Neural progenitor cell (in vitro differentiated cells): ENCODE measurements at regions not wholly inside any gene's neighbourhood (a gene's known extent, or its start where the extent isn't known, plus 50 kb on each side); places are given as distances from the start of the nearest gene placed in this dataset.

ENCODE experiments used
- DNase-seq: peaks from one replicate; pipeline ENCODE4 v3.0.0-alpha.2; 2016; ENCODE audit warnings: low spot score
- H2AFZ ChIP-seq: fragments of 200-600 bp; sonication (generic); replicated peaks from 2 replicates; pipeline ENCODE4 v1.6.1; 2016; ENCODE audit warnings: antibody characterized with exemption
- H3F3A ChIP-seq: fragments of 200-600 bp; sonication (generic); 2 replicates; pipeline ENCODE4 v1.6.1; 2016; ENCODE audit warnings: antibody characterized with exemption, low read depth
- H3K27ac ChIP-seq: fragments of 200-600 bp; sonication (generic); 2 replicates; pipeline ENCODE4 v1.5.1; 2016; ENCODE audit warnings: mild to moderate bottlenecking
- H3K27me3 ChIP-seq: fragments of 200-600 bp; sonication (generic); 2 replicates; pipeline ENCODE4 v1.6.1; 2016; ENCODE audit warnings: mild to moderate bottlenecking, moderate library complexity
- H3K36me3 ChIP-seq: fragments of 200-600 bp; sonication (generic); 2 replicates; pipeline ENCODE4 v1.5.1; 2016
- H3K4me1 ChIP-seq: fragments of 200-600 bp; sonication (generic); 2 replicates; pipeline ENCODE4 v1.6.1; 2016; ENCODE audit warnings: mixed run types
- H3K4me2 ChIP-seq: fragments of 200-600 bp; sonication (generic); 2 replicates; pipeline ENCODE4 v1.6.1; 2016
- H3K4me3 ChIP-seq: fragments of 200-600 bp; sonication (generic); 2 replicates; pipeline ENCODE4 v1.5.1; 2016
- H3K79me2 ChIP-seq: fragments of 200-600 bp; sonication (generic); 2 replicates; pipeline ENCODE4 v1.6.1; 2016; ENCODE audit warnings: low read depth
- H3K9ac ChIP-seq: fragments of 200-600 bp; sonication (generic); 2 replicates; pipeline ENCODE4 v1.6.1; 2016
- H3K9me3 ChIP-seq: fragments of 200-600 bp; sonication (generic); 2 replicates; pipeline ENCODE4 v1.5.1; 2016; ENCODE audit warnings: low read depth
- H4K20me1 ChIP-seq: fragments of 200-600 bp; sonication (generic); 2 replicates; pipeline ENCODE4 v1.6.1; 2016; ENCODE audit warnings: low read depth
- H3K27ac Mint-ChIP-seq: 3 replicates; pipeline ENCODE4 v1.8.0; 2021; ENCODE audit warnings: mixed read lengths
- H3K27me3 Mint-ChIP-seq: 2 replicates; pipeline ENCODE4 v1.8.0; 2022; ENCODE audit warnings: low read depth, mild to moderate bottlenecking, inconsistent platforms, moderate library complexity, mixed read lengths; ENCODE audit not compliant: insufficient read depth
- H3K36me3 Mint-ChIP-seq: 3 replicates; pipeline ENCODE4 v1.8.0; 2021; ENCODE audit warnings: mixed read lengths
- H3K4me1 Mint-ChIP-seq: 3 replicates; pipeline ENCODE4 v1.8.0; 2021; ENCODE audit warnings: mixed read lengths
- H3K4me3 Mint-ChIP-seq: 3 replicates; pipeline ENCODE4 v1.8.0; 2021; ENCODE audit warnings: mild to moderate bottlenecking, moderate library complexity, mixed read lengths
- H3K9me3 Mint-ChIP-seq: 3 replicates; pipeline ENCODE4 v1.8.0; 2020; ENCODE audit warnings: mixed read lengths
- EZH2 ChIP-seq: fragments of 200-600 bp; sonication (generic); IDR thresholded peaks from 2 replicates; pipeline ENCODE4 v1.6.1; 2017; ENCODE audit warnings: antibody characterized with exemption, mild to moderate bottlenecking, moderate library complexity
- EZH2phosphoT487 ChIP-seq: fragments of 200-600 bp; sonication (generic); IDR thresholded peaks from 2 replicates; pipeline ENCODE4 v1.6.1; 2017; ENCODE audit warnings: antibody characterized with exemption
- TF ChIP-seq, protein P1 (sequence below): fragments of 200-600 bp; sonication (generic); IDR thresholded peaks from 2 replicates; pipeline ENCODE4 v1.5.1; 2017; ENCODE audit warnings: antibody characterized with exemption, mild to moderate bottlenecking

DNA sequence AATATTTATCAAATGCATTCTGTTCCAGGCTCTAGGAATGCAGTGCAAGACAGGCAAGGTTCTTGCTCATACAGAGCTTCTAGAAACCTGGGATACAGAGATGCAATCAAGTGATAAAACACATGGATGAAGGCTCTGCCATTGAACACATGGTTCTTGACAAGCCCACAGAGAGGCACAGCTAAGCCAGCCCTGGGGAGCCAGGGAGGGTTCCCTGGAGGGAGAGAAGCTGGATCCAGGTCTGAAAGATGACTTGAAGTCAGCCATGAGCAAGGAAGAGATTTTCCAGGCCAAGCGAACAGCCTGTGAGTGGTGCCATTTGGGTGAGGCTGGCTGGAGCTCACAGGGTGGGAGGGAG, 66.2 kb downstream of the IRF2BPL start:
- peak overlapping the region; percentile 77 for H3K4me3 Mint-ChIP-seq
- Histone ChIP-seq H3K4me3 (peak overlapping the region; percentile 37), H3K36me3 (no peaks in the 10 kb centered on the region), H3K4me2 (peak overlapping the region; percentile 74), H3K27me3 (no peaks in the 10 kb centered on the region), H3F3A (peaks cover 29% of the 10 kb centered on the region), H3K4me1 (peaks cover 23% of the 10 kb centered on the region), H3K9me3 (no peaks in the 10 kb centered on the region), H2AFZ (no peak overlapping the region), H3K79me2 (no peaks in the 10 kb centered on the region), H4K20me1 (no peaks in the 10 kb centered on the region), H3K9ac (no peak overlapping the region), H3K27ac (no peak overlapping the region)
- TF ChIP-seq EZH2, result no peak
- no peaks in the 10 kb centered on the region for H3K36me3 Mint-ChIP-seq
- no peak for DNase-seq
- H3K4me1 Mint-ChIP-seq, result peaks cover 70% of the 10 kb centered on the region
- H3K27me3 Mint-ChIP-seq, result peaks cover 17% of the 10 kb centered on the region
- H3K27ac Mint-ChIP-seq, result peak overlapping the region; percentile 80
- no peaks in the 10 kb centered on the region for H3K9me3 Mint-ChIP-seq

DNA sequence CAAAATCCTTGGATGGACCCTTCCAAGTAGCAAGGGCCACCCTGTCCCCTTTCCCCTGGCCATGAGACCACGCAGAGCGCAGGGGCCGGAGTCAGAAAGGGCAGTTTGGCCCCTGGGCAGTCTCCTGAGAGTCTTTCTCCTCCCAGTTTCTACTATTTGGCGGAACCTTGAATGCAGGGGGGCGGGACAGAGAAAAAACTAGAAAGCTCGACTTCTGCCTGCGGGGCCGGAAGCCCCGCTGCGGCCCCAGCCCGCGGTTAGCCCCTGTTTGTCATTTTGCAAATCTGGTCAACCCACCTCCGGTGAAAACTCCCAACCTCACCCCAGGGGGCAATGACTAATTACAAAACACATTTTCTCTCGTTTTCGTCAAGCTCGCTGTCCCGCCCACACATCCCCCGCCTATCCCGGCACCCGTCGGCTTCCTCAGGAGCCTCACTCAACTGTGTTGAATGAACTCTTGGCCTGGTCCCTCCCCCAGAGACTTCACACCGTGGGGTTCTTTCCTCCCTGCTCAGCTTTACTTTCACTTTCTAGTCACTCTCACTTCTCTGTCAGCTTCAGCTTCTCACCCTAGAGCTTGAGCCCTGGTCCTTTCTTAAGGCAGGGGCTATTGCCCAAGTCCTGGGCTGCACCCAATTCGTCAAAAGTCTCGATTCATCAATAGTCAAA, 66.7 kb downstream of the IRF2BPL start:
- Histone ChIP-seq H3K9ac (no peak overlapping the region), H3K36me3 (no peaks in the 10 kb centered on the region), H3K4me1 (peaks cover 28% of the 10 kb centered on the region), H4K20me1 (no peaks in the 10 kb centered on the region), H2AFZ (peak overlapping the region; percentile 88), H3K4me2 (peak overlapping the region; percentile 74), H3F3A (peaks cover 34% of the 10 kb centered on the region), H3K27ac (peak overlapping the region; percentile 42), H3K27me3 (no peaks in the 10 kb centered on the region), H3K79me2 (no peaks in the 10 kb centered on the region), H3K9me3 (no peaks in the 10 kb centered on the region), H3K4me3 (peak overlapping the region; percentile 37)
- Mint-ChIP-seq H3K36me3 (no peaks in the 10 kb centered on the region), H3K27me3 (peaks cover 15% of the 10 kb centered on the region), H3K4me1 (peaks cover 74% of the 10 kb centered on the region), H3K9me3 (no peaks in the 10 kb centered on the region), H3K27ac (peak overlapping the region; percentile 80), H3K4me3 (peak overlapping the region; percentile 77)
- no peak for TF ChIP-seq EZH2phosphoT487
- TF ChIP-seq EZH2, result no peak
- TF ChIP-seq, protein P1, sequence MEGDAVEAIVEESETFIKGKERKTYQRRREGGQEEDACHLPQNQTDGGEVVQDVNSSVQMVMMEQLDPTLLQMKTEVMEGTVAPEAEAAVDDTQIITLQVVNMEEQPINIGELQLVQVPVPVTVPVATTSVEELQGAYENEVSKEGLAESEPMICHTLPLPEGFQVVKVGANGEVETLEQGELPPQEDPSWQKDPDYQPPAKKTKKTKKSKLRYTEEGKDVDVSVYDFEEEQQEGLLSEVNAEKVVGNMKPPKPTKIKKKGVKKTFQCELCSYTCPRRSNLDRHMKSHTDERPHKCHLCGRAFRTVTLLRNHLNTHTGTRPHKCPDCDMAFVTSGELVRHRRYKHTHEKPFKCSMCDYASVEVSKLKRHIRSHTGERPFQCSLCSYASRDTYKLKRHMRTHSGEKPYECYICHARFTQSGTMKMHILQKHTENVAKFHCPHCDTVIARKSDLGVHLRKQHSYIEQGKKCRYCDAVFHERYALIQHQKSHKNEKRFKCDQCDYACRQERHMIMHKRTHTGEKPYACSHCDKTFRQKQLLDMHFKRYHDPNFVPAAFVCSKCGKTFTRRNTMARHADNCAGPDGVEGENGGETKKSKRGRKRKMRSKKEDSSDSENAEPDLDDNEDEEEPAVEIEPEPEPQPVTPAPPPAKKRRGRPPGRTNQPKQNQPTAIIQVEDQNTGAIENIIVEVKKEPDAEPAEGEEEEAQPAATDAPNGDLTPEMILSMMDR, result no peak
- peak; percentile 83 for DNase-seq

DNA sequence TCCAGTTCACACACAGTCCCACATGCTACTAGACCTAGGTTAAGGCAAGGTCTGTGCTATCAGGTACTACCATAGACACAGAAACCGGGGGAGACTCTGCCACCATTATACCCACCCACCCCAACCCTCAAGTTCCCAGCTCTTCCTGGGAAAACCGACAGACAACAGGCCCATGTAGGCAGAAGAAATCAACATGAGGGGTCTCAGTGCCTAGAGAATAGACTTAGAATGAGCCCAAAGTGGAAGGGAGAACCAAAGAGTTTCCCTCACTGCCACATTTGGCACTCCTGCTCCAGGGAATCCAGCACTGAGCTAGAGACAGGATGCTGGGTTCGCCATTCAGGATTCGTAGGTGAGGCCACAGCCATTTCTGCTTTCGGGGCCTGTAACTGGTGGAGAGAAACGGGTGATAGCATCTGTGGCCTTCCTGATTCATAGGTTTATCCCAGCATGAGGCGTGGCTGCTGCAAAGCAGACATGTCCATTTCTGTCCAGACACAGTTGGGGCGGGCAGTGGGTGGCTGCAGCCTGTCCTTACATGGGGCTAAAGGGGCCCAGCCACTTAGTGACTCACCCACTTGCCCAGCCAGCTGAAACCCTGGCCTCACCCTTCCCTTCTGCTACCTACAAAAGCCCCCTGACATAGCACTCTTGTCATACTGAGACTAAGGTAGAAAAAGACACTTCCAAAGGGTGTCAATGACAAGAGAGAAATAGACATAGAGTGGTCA, 69.4 kb downstream of the IRF2BPL start:
- H3K4me1 ChIP-seq, result peaks cover 39% of the 10 kb centered on the region
- H3K4me3 ChIP-seq, result no peak overlapping the region
- no peaks in the 10 kb centered on the region for H3K36me3 Mint-ChIP-seq

More for the DNA sequence above, 69.4 kb downstream of the IRF2BPL start:
- Mint-ChIP-seq H3K27me3 (peaks cover 11% of the 10 kb centered on the region), H3K9me3 (no peaks in the 10 kb centered on the region), H3K27ac (peak overlapping the region; percentile 87), H3K4me1 (peaks cover 82% of the 10 kb centered on the region), H3K4me3 (no peak overlapping the region)
- H2AFZ ChIP-seq, result no peak overlapping the region
- DNase-seq, result no peak
- no peak overlapping the region for H3K9ac ChIP-seq
- H3K9me3 ChIP-seq, result no peaks in the 10 kb centered on the region
- no peak overlapping the region for H3K27ac ChIP-seq
- no peak overlapping the region for H3K4me2 ChIP-seq
- no peaks in the 10 kb centered on the region for H3K36me3 ChIP-seq
- no peaks in the 10 kb centered on the region for H3K27me3 ChIP-seq
- H3K79me2 ChIP-seq, result no peaks in the 10 kb centered on the region
- no peaks in the 10 kb centered on the region for H4K20me1 ChIP-seq
- TF ChIP-seq, protein P1, result no peak
- TF ChIP-seq EZH2phosphoT487 (no peak), EZH2 (no peak)
- H3F3A ChIP-seq, result peaks cover 54% of the 10 kb centered on the region
